GM12892 (cell line): ENCODE measurements at regions not wholly inside any gene's neighbourhood (a gene's known extent, or its start where the extent isn't known, plus 50 kb on each side); places are given as distances from the start of the nearest gene placed in this dataset.
A peak's percentile ranks its signal among the peaks of the same experiment; 100 is the strongest.
"Not testable (repeated sequence)": the region's sequence is repeated elsewhere in the genome, so short reads cannot be mapped to it uniquely, and the experiment has no call there.

ENCODE experiments used
- DNase-seq: peaks from one replicate; pipeline ENCODE4 v3.0.0; 2011; ENCODE audit not compliant: insufficient read length
- FAIRE-seq: peaks from 2 replicates; lab custom pipeline; 2011; peaks lifted over from hg19 to GRCh38; lab: Jason Lieb, UNC
- POLR2A ChIP-seq: IDR thresholded peaks from 2 replicates; pipeline ENCODE4 v1.6.1; 2011; ENCODE audit warnings: low read depth, low read length, control low read depth
- POLR2AphosphoS5 ChIP-seq: IDR thresholded peaks from 2 replicates; pipeline ENCODE4 v1.6.1; 2011; ENCODE audit warnings: low read depth, low read length, control low read depth
- TAF1 ChIP-seq: IDR thresholded peaks from 2 replicates; pipeline ENCODE4 v1.6.1; 2011; ENCODE audit warnings: low read depth, mild to moderate bottlenecking, control low read depth, low read length, borderline replicate concordance

- TF ChIP-seq POLR2AphosphoS5 (no peak), POLR2A (no peak), TAF1 (no peak)
- DNase-seq (no peak), FAIRE-seq (no peak)
These were observed 286.5 kb downstream of the NSUN3 start for GRCh38 chr3:94349310-94349878.

DNA sequence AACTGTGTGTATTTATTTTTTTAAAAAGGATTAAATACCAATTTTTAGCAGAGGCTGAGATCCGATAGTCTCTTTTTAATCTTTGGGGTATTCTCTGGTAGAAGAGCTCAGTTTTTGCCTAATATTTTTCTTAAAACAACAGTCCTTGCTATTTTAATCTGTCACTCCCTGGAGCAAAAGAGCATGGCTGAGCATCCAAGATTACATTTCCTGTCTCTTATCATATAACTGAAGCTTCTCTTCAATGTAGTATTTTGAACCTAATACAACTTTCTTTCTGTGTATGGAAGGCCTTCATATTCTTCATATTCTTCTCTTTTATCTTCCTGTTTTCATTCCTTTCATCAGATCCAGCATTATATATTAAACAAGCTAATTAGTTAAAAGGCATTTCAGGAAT lies 293.7 kb downstream of the NSUN3 start:
- DNase-seq (no peak), FAIRE-seq (no peak)
- TF ChIP-seq POLR2A (no peak), TAF1 (no peak), POLR2AphosphoS5 (no peak)

- TF ChIP-seq POLR2AphosphoS5 (no peak), TAF1 (no peak), POLR2A (no peak)
- FAIRE-seq (no peak), DNase-seq (no peak)
These were observed 297.1 kb downstream of the NSUN3 start for GRCh38 chr3:94359996-94360395.

GRCh38 chr3:94360987-94361386 lies 298.1 kb downstream of the NSUN3 start:
- DNase-seq (no peak), FAIRE-seq (no peak)
- TF ChIP-seq POLR2A (no peak), TAF1 (no peak), POLR2AphosphoS5 (no peak)

- DNase-seq, result no peak
- no peak for FAIRE-seq
- TF ChIP-seq POLR2AphosphoS5 (no peak), POLR2A (no peak), TAF1 (no peak)
These were observed 299.5 kb downstream of the NSUN3 start for GRCh38 chr3:94362393-94362792.

GRCh38 chr3:94365006-94365405 lies 302.1 kb downstream of the NSUN3 start:
- FAIRE-seq (no peak), DNase-seq (no peak)
- TF ChIP-seq POLR2A (no peak), TAF1 (no peak), POLR2AphosphoS5 (no peak)

GRCh38 chr3:94372026-94372425 lies 309.2 kb downstream of the NSUN3 start:
- TF ChIP-seq POLR2AphosphoS5 (no peak), POLR2A (no peak), TAF1 (no peak)
- FAIRE-seq, result no peak
- DNase-seq, result no peak

DNA sequence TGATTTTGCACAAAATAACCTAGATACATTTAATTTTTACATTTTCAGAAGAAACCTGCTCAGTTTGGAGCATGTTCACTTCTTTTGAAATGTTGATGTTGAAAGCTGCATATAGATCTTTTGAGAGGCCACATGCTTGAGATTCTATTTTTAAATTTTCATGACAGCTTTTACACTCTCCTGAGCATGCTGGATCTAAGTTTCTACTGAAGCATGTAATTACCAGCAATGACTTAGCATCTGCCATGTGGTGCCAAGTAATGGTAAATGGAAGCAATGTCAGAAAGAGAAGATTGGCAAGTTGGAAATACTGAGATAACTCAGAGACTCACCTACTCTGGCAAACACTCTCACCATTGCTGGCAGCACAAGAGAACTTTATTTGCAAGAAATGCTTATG lies 310.6 kb downstream of the NSUN3 start:
- FAIRE-seq (no peak), DNase-seq (no peak)
- no peak for TF ChIP-seq POLR2A
- TF ChIP-seq TAF1, result no peak
- no peak for TF ChIP-seq POLR2AphosphoS5

DNA sequence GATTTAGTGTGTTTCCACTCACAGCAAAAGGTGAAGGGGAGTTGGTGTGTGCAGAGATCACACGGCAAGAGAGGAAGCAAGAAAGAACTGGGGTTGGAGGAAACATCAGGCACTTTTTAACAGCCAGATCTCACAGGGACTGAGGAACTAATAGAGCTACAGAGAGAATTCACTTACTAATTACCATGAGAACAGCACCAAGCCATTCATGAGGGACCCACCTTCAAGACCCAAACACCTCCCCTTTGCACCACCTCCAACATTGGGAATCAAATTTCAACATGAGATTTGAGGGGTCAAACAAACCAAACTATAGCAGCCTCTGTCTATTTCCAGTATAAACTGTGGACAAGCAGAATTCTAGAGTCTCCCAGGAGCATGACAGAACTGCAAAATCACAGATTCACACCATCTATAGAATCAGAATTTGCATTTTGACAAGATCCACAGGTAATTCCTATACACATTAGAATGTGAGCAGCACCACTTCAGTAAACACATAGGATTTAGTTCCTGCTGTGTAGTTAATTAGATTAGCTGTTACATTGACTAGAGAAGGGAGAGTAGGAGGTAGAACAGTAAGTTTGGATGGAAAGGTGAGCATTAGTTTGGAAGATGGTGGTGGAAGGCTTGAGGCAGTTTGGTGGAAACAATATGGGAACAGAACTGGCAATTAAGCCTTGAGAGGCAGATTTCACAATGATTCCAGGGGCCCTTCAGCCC lies 311.7 kb downstream of the NSUN3 start:
- FAIRE-seq (no peak), DNase-seq (no peak)
- TF ChIP-seq TAF1, result no peak

DNA sequence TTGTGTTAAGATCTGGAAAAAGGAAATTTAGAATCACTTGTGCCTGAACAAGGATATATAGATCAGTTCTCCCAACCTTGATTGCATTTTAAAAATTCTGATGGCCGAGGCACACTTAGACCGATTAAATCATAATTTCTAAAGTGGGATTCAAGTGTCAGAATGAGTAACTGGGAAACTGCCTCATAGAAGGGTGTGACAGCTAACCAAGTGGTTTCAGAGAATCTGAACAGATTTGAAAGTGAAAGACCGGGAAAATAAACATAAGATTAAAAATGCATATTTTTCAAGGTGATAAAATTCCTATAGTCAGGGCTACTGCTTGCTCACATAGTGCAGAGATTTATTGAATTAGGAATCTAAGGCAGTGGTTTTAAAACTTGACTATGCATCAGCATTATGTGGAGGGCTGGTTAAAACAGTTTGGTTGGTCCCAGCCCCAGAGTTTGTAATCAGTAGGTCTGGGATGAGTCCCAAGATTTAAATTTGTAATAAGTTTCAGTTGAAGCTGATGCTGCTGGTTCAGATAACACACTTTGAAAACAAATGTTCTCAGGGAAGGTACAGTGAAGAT lies 314.3 kb downstream of the NSUN3 start:
- not testable (repeated sequence) for DNase-seq

DNA sequence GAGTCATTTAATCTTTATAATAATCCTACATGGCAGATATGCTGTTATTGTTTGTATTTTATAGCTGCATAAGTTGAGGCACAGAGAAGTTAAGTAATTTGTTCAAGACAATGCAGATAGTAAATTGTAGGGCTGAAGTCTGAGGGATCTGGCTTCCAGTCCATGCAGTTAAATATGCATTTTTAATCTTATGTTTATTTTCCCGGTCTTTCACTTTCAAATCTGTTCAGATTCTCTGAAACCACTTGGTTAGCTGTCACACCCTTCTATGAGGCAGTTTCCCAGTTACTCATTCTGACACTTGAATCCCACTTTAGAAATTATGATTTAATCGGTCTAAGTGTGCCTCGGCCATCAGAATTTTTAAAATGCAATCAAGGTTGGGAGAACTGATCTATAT lies 315.0 kb downstream of the NSUN3 start:
- not testable (repeated sequence) for FAIRE-seq, DNase-seq

More for the DNA sequence above, 314.3 kb downstream of the NSUN3 start:
- FAIRE-seq, result peak; percentile 90

GRCh38 chr3:94378322-94378721 lies 315.5 kb downstream of the NSUN3 start:
- FAIRE-seq, result no peak
- no peak for TF ChIP-seq POLR2A
- no peak for TF ChIP-seq TAF1
- no peak for TF ChIP-seq POLR2AphosphoS5
- DNase-seq, result no peak
